B cell (primary cell): ENCODE measurements at regions not wholly inside any gene's neighbourhood (a gene's known extent, or its start where the extent isn't known, plus 50 kb on each side); places are given as distances from the start of the nearest gene placed in this dataset.

ENCODE experiments used
- ATAC-seq: fragments of 200-7000 bp; cut with Tn5 transposase; one replicate; pipeline ENCODE4 v1.10.0; 2021; ENCODE audit warnings: low read depth, mild to moderate bottlenecking, moderate number of reproducible peaks, moderate library complexity
- CTCF ChIA-PET: fragments of 350-600 bp; sonication (Branson Sonifier 250); formaldehyde crosslinking; loops from one replicate; lab custom pipeline; 2021; ENCODE audit warnings: antibody characterized with exemption, inconsistent platforms; lab: Charles Lee
- POLR2A ChIA-PET: fragments of 350-600 bp; sonication (Branson Sonifier 250); formaldehyde crosslinking; loops from one replicate; lab custom pipeline; 2021; ENCODE audit warnings: antibody characterized with exemption; lab: Charles Lee
- DNase-seq: peaks from one replicate; pipeline ENCODE4 v3.0.0; 2013
- H2AFZ ChIP-seq: 2 replicates; pipeline ENCODE4 v1.6.1; 2012; ENCODE audit warnings: mild to moderate bottlenecking, low read depth, low read length; ENCODE audit not compliant: insufficient read depth, poor library complexity, severe bottlenecking
- H3K27ac ChIP-seq, 2 donors: 1 replicate in 1 of 2; 2 replicates in 1 of 2; pipeline ENCODE4 v1.5.1; 2012 to 2013; ENCODE audit warnings: low read length in 2 of 2, mild to moderate bottlenecking in 2 of 2, moderate library complexity in 1 of 2
- H3K27me3 ChIP-seq, 4 experiments: fragments of 200-600 bp in 1 of 4; sonication (generic) in 1 of 4; replicated peaks in 1 of 4; 1 replicate in 2 of 4; 2 replicates in 2 of 4; pipeline versions ENCODE4 v1.6.1 to v1.7.0; 2013 to 2016; ENCODE audit warnings: low read length in 3 of 4, mild to moderate bottlenecking in 2 of 4, mixed read lengths in 1 of 4, moderate library complexity in 1 of 4; ENCODE audit not compliant: insufficient read depth in 4 of 4, control insufficient read depth in 3 of 4; ENCODE audit errors: control extremely low read depth in 1 of 4
- H3K36me3 ChIP-seq, 2 experiments: replicated peaks in 1 of 2; 1 replicate in 1 of 2; 2 replicates in 1 of 2; pipeline versions ENCODE4 v1.6.1 to v1.7.1; 2013; ENCODE audit warnings: low read length in 1 of 2; ENCODE audit not compliant: insufficient read depth in 2 of 2, control insufficient read depth in 1 of 2; ENCODE audit errors: control extremely low read depth in 1 of 2, extremely low read depth in 1 of 2
- H3K4me1 ChIP-seq, 2 donors: fragments of 200-600 bp in 1 of 2; sonication (generic) in 1 of 2; 1 replicate in 1 of 2; 2 replicates in 1 of 2; pipeline versions ENCODE4 v1.5.1 to v1.6.1; 2013 to 2017; ENCODE audit warnings: low read length in 2 of 2; ENCODE audit not compliant: control insufficient read depth in 2 of 2, insufficient read depth in 2 of 2
- H3K4me2 ChIP-seq: replicated peaks from 2 replicates; pipeline ENCODE3; 2012; ENCODE audit warnings: mild to moderate bottlenecking, low read depth, low read length; ENCODE audit not compliant: poor library complexity, severe bottlenecking
- H3K4me3 ChIP-seq, 5 experiments: fragments of 200-600 bp in 1 of 5; sonication (generic) in 1 of 5; 1 replicate in 3 of 5; 2 replicates in 2 of 5; pipeline versions ENCODE4 v1.5.1 to v1.7.0; 2011 to 2016; ENCODE audit warnings: low read length in 4 of 5, mild to moderate bottlenecking in 4 of 5, low read depth in 2 of 5, control low read depth in 1 of 5, moderate library complexity in 1 of 5; ENCODE audit not compliant: insufficient read depth in 1 of 5; ENCODE audit errors: control extremely low read depth in 1 of 5, extremely low read depth in 1 of 5
- H3K79me2 ChIP-seq: fragments of 200-600 bp; sonication (generic); one replicate; pipeline ENCODE4 v1.6.0; 2016; ENCODE audit warnings: low read length; ENCODE audit not compliant: control insufficient read depth, insufficient read depth
- H3K9ac ChIP-seq: fragments of 200-600 bp; sonication (generic); 2 replicates; pipeline ENCODE4 v1.6.1; 2017; ENCODE audit warnings: mild to moderate bottlenecking, low read length, moderate library complexity
- H3K9me3 ChIP-seq, 3 donors: one replicate each; pipeline versions ENCODE4 v1.6.1 to v1.7.1; 2013; ENCODE audit warnings: low read length in 2 of 3; ENCODE audit not compliant: control insufficient read depth in 2 of 3, insufficient read depth in 1 of 3; ENCODE audit errors: control extremely low read depth in 1 of 3
- H4K20me1 ChIP-seq: 2 replicates; pipeline ENCODE4 v1.6.0; 2012; ENCODE audit warnings: mild to moderate bottlenecking, low read length; ENCODE audit not compliant: insufficient read depth, control insufficient read depth, poor library complexity, severe bottlenecking
- H3K27ac Mint-ChIP-seq: one replicate; pipeline ENCODE4 v1.8.0; 2021; ENCODE audit warnings: mixed read lengths
- H3K27me3 Mint-ChIP-seq: one replicate; pipeline ENCODE4 v1.8.0; 2021; ENCODE audit warnings: mixed read lengths
- H3K4me1 Mint-ChIP-seq: one replicate; pipeline ENCODE4 v1.8.0; 2021; ENCODE audit warnings: mixed read lengths
- H3K4me3 Mint-ChIP-seq: one replicate; pipeline ENCODE4 v1.8.0; 2021; ENCODE audit warnings: mixed read lengths
- H3K9me3 Mint-ChIP-seq: one replicate; pipeline ENCODE4 v1.8.0; 2022; ENCODE audit warnings: mixed read lengths; ENCODE audit not compliant: insufficient read depth
- EZH2 ChIP-seq: IDR thresholded peaks from 2 replicates; pipeline ENCODE4 v1.6.1; 2012; ENCODE audit warnings: borderline replicate concordance, low read depth, mild to moderate bottlenecking, moderate library complexity, low read length; ENCODE audit not compliant: insufficient read depth, poor library complexity, severe bottlenecking
- WGBS: methylation state at CpG from one replicate; pipeline ENCODE4 v1.1.5; 2013; ENCODE audit warnings: missing lambda C conversion rate; ENCODE audit not compliant: insufficient coverage; 5-methylcytosine and 5-hydroxymethylcytosine counted together
- intact Hi-C: fragments of 100-400 bp; cut with micrococcal nuclease; formaldehyde crosslinking; loops from one replicate; pipeline ENCODE4 v1.10.0; 2022
- TF ChIP-seq, protein P1 (sequence below): fragments of 200-600 bp; IDR thresholded peaks from one replicate; pipeline ENCODE4 v1.8.0; 2022; ENCODE audit warnings: antibody characterized with exemption, mild to moderate bottlenecking

DNA sequence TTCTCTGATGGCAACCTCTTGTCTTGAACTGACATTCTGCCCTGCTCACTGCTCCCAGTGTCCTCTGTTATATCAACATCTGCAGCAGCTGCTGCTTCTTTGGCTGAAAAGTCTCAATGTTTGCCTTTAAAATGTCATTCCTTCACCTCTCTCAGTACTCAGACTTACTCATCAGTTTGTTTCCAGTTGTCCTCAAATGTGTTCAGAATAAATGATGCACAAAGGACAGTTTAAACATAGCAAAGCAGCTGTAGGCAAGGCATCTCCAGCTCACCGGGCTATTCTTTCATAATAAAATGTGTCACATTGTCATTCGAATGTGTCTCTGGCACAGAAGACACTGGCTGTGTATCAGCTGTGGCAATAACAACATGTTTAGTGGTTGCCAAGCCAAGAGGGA is 590.9 kb upstream of the ZNF608 start:
- Histone ChIP-seq H3K27ac (no peak overlapping the region), H4K20me1 (no peaks in the 10 kb centered on the region), H3K27me3 (no peaks in the 10 kb centered on the region), H3K4me1 (peaks cover 0 to 5% of the 10 kb centered on the region in 2 donors), H3K4me2 (no peak overlapping the region), H3K9ac (no peak overlapping the region), H3K9me3 (no peaks in the 10 kb centered on the region), H2AFZ (no peak overlapping the region), H3K36me3 (no peaks in the 10 kb centered on the region), H3K4me3 (no peak overlapping the region), H3K79me2 (no peaks in the 10 kb centered on the region)
- Mint-ChIP-seq H3K9me3 (no peaks in the 10 kb centered on the region), H3K27ac (no peak overlapping the region), H3K27me3 (no peaks in the 10 kb centered on the region), H3K4me1 (peaks cover 15% of the 10 kb centered on the region), H3K4me3 (no peak overlapping the region)
- POLR2A ChIA-PET: no interaction called here
- WGBS: 100% methylated on average over 1 of the region's 2 CpGs
- CTCF ChIA-PET: no interaction called here
- ATAC-seq (no peak), DNase-seq (no peak)
- intact Hi-C loops: no loop called here
- TF ChIP-seq, protein P1, sequence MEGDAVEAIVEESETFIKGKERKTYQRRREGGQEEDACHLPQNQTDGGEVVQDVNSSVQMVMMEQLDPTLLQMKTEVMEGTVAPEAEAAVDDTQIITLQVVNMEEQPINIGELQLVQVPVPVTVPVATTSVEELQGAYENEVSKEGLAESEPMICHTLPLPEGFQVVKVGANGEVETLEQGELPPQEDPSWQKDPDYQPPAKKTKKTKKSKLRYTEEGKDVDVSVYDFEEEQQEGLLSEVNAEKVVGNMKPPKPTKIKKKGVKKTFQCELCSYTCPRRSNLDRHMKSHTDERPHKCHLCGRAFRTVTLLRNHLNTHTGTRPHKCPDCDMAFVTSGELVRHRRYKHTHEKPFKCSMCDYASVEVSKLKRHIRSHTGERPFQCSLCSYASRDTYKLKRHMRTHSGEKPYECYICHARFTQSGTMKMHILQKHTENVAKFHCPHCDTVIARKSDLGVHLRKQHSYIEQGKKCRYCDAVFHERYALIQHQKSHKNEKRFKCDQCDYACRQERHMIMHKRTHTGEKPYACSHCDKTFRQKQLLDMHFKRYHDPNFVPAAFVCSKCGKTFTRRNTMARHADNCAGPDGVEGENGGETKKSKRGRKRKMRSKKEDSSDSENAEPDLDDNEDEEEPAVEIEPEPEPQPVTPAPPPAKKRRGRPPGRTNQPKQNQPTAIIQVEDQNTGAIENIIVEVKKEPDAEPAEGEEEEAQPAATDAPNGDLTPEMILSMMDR: no peak
- TF ChIP-seq EZH2: no peak

DNA sequence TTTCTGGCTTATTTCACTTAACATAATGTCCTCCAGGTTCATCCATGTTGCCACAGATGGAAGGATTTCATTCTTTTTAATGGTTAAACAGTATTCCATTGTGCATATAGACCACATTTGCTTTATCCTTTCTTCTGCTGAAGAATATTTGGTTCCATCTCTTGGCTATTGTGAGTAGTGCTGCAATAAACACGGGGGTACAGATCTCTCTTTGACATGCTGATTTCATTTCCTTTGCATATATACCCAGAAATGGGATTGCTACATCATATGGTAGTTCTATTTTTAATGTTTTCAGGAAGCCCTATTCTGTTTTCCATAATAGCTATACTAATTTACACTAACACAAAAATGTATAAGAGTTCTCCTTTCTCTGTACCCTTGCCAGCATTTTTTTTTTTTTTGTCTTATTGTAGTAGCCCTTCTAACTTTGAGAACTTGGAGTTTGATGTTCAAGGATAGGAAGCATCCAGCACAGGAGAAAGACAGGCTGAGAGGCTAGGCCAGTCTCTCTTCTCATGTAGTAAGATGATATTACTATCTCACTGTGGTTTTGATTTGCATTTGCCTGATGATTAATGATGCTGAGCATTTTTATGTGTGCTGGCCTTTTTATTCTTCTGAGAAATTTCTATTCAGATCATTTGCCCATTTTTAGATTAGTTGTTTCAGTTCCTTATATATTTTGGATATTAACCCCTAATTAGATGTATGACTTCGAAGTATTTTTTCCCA is 592.2 kb upstream of the ZNF608 start:
- Histone ChIP-seq H3K9ac (no peak overlapping the region), H2AFZ (no peak overlapping the region), H3K4me2 (no peak overlapping the region), H3K79me2 (no peaks in the 10 kb centered on the region), H3K4me1 (peaks cover 0 to 5% of the 10 kb centered on the region in 2 donors), H3K27ac (no peak overlapping the region), H3K4me3 (no peak overlapping the region), H4K20me1 (no peaks in the 10 kb centered on the region), H3K36me3 (no peaks in the 10 kb centered on the region), H3K9me3 (no peaks in the 10 kb centered on the region), H3K27me3 (no peaks in the 10 kb centered on the region)
- no CpG with 5 or more reads among the region's 2 CpGs for WGBS
- CTCF ChIA-PET: no interaction called here
- peaks cover 13% of the 10 kb centered on the region for H3K4me1 Mint-ChIP-seq
- H3K4me3 Mint-ChIP-seq: no peak overlapping the region
- no peak overlapping the region for H3K27ac Mint-ChIP-seq
- POLR2A ChIA-PET: no interaction called here
- TF ChIP-seq, protein P1: no peak
- no peak for TF ChIP-seq EZH2
- intact Hi-C loops: no loop called here
- DNase-seq: no peak
- H3K9me3 Mint-ChIP-seq: no peaks in the 10 kb centered on the region
- no peaks in the 10 kb centered on the region for H3K27me3 Mint-ChIP-seq
- ATAC-seq: no peak
